GM18498 (cell line): ENCODE measurements at regions not wholly inside any gene's neighbourhood (a gene's known extent, or its start where the extent isn't known, plus 50 kb on each side); places are given as distances from the start of the nearest gene placed in this dataset.

Source experiments
- ATAC-seq: cut with Tn5 transposase; IDR thresholded peaks from one replicate; pipeline ENCODE4 v1.9.1; 2021; ENCODE audit warnings: mild to moderate bottlenecking, moderate library complexity; ENCODE audit not compliant: unreplicated experiment

- ATAC-seq: no peak
These were observed 182.1 kb upstream of the ZEB2 start for GRCh38 chr2:144702051-144702450.

GRCh38 chr2:144701259-144701658 is 181.3 kb upstream of the ZEB2 start:
- ATAC-seq: no peak

GRCh38 chr2:144698156-144698555 is 178.2 kb upstream of the ZEB2 start:
- ATAC-seq: no peak

GRCh38 chr2:144695657-144696056 is 175.7 kb upstream of the ZEB2 start:
- no peak for ATAC-seq

GRCh38 chr2:144694456-144694855 is 174.5 kb upstream of the ZEB2 start:
- no peak for ATAC-seq

- no peak for ATAC-seq
These were observed 173.3 kb upstream of the ZEB2 start for GRCh38 chr2:144693179-144693578.

- ATAC-seq: no peak
These were observed 172.7 kb upstream of the ZEB2 start for GRCh38 chr2:144692661-144693060.

- ATAC-seq: no peak
These were observed 170.9 kb upstream of the ZEB2 start for GRCh38 chr2:144690771-144691170.

GRCh38 chr2:144686518-144687215 is 166.7 kb upstream of the ZEB2 start:
- ATAC-seq: no peak

- ATAC-seq: no peak
These were observed 164.0 kb upstream of the ZEB2 start for GRCh38 chr2:144683966-144684365.

- no peak for ATAC-seq
These were observed 163.3 kb upstream of the ZEB2 start for GRCh38 chr2:144683107-144683753.

- no peak for ATAC-seq
These were observed 162.3 kb upstream of the ZEB2 start for GRCh38 chr2:144682248-144682647.

- no peak for ATAC-seq
These were observed 161.5 kb upstream of the ZEB2 start for GRCh38 chr2:144681389-144681788.

GRCh38 chr2:144679942-144680341 is 160.0 kb upstream of the ZEB2 start:
- ATAC-seq: no peak

- no peak for ATAC-seq
These were observed 158.8 kb upstream of the ZEB2 start for GRCh38 chr2:144678736-144679135.

GRCh38 chr2:144675731-144676130 is 155.8 kb upstream of the ZEB2 start:
- no peak for ATAC-seq

- ATAC-seq: no peak
These were observed 155.4 kb upstream of the ZEB2 start for GRCh38 chr2:144675331-144675730.

GRCh38 chr2:144674071-144674470 is 154.2 kb upstream of the ZEB2 start:
- ATAC-seq: no peak

GRCh38 chr2:144673456-144673855 is 153.5 kb upstream of the ZEB2 start:
- no peak for ATAC-seq

- ATAC-seq: no peak
These were observed 152.0 kb upstream of the ZEB2 start for GRCh38 chr2:144671695-144672455.

- no peak for ATAC-seq
These were observed 150.8 kb upstream of the ZEB2 start for GRCh38 chr2:144670738-144671137.

- ATAC-seq: no peak
These were observed 150.2 kb upstream of the ZEB2 start for GRCh38 chr2:144670080-144670479.
